ENCODE measurements at regions not wholly inside any gene's neighbourhood (a gene's known extent, or its start where the extent isn't known, plus 50 kb on each side); places are given as distances from the start of the nearest gene placed in this dataset.

GRCh38 chr6:144725736-144726522, 440.8 kb downstream of the UTRN start:
- H3K36me3 ChIP-seq: no peaks in the 10 kb centered on the region
- TF ChIP-seq, protein P1, sequence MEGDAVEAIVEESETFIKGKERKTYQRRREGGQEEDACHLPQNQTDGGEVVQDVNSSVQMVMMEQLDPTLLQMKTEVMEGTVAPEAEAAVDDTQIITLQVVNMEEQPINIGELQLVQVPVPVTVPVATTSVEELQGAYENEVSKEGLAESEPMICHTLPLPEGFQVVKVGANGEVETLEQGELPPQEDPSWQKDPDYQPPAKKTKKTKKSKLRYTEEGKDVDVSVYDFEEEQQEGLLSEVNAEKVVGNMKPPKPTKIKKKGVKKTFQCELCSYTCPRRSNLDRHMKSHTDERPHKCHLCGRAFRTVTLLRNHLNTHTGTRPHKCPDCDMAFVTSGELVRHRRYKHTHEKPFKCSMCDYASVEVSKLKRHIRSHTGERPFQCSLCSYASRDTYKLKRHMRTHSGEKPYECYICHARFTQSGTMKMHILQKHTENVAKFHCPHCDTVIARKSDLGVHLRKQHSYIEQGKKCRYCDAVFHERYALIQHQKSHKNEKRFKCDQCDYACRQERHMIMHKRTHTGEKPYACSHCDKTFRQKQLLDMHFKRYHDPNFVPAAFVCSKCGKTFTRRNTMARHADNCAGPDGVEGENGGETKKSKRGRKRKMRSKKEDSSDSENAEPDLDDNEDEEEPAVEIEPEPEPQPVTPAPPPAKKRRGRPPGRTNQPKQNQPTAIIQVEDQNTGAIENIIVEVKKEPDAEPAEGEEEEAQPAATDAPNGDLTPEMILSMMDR (IDR thresholded peaks at IDR 0.05; ENCODE audit: low read depth, low read length): no peak
- DNase-seq: no peak
- H3K4me3 ChIP-seq (ENCODE audit: low read depth, low read length): no peak overlapping the region
- no peaks in the 10 kb centered on the region for H3K27me3 ChIP-seq (ENCODE audit: insufficient read depth, low read depth, severe bottlenecking)
- H3K9me3 ChIP-seq (ENCODE audit: severe bottlenecking): no peaks in the 10 kb centered on the region
- no peak overlapping the region for H3K27ac ChIP-seq

- Histone ChIP-seq H3K27ac (no peak overlapping the region), H3K4me3 (ENCODE audit: low read depth, low read length) (no peak overlapping the region), H3K36me3 (no peaks in the 10 kb centered on the region), H3K27me3 (ENCODE audit: insufficient read depth, low read depth, severe bottlenecking) (no peaks in the 10 kb centered on the region), H3K9me3 (ENCODE audit: severe bottlenecking) (no peaks in the 10 kb centered on the region)
- TF ChIP-seq, protein P1 (IDR thresholded peaks at IDR 0.05; ENCODE audit: low read depth, low read length): no peak
- no peak for DNase-seq
Observed at GRCh38 chr6:144728804-144729203, 443.7 kb downstream of the UTRN start.

GRCh38 chr6:144729502-144729901, 444.4 kb downstream of the UTRN start:
- no peak for DNase-seq
- Histone ChIP-seq H3K27ac (no peak overlapping the region), H3K9me3 (ENCODE audit: severe bottlenecking) (no peaks in the 10 kb centered on the region), H3K36me3 (no peaks in the 10 kb centered on the region), H3K27me3 (ENCODE audit: insufficient read depth, low read depth, severe bottlenecking) (no peaks in the 10 kb centered on the region), H3K4me3 (ENCODE audit: low read depth, low read length) (no peak overlapping the region)
- TF ChIP-seq, protein P1 (IDR thresholded peaks at IDR 0.05; ENCODE audit: low read depth, low read length): no peak

DNA sequence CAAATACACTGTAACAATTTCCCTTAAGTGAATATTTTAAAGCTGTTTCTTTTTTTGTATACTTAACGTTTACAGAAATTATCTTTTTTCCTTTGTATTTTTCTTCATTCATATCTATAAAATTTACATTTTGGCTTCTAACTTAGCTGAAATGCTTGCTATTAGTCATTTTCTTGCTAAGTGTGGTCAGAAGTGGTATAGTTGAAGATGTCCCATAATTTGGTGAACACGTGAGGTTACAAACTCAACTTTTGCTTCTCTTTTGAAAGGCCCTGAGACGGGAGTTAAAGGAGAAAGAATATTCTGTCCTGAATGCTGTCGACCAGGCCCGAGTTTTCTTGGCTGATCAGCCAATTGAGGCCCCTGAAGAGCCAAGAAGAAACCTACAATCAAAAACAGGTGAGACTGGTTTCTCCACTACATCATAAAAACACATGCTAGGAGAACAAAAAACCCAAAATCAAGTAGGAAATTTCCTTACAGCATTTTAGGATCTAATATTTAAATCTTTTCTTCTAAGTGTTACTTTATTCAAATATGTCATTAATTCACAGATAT, 445.0 kb downstream of the UTRN start:
- Histone ChIP-seq H3K4me3 (ENCODE audit: low read depth, low read length) (no peak overlapping the region), H3K36me3 (no peaks in the 10 kb centered on the region), H3K27ac (no peak overlapping the region), H3K27me3 (ENCODE audit: insufficient read depth, low read depth, severe bottlenecking) (no peaks in the 10 kb centered on the region), H3K9me3 (ENCODE audit: severe bottlenecking) (no peaks in the 10 kb centered on the region)
- TF ChIP-seq, protein P1 (IDR thresholded peaks at IDR 0.05; ENCODE audit: low read depth, low read length): no peak
- DNase-seq: no peak

GRCh38 chr6:144731229-144731628, 446.1 kb downstream of the UTRN start:
- no peaks in the 10 kb centered on the region for H3K36me3 ChIP-seq
- TF ChIP-seq, protein P1 (IDR thresholded peaks at IDR 0.05; ENCODE audit: low read depth, low read length): no peak
- DNase-seq: no peak
- no peaks in the 10 kb centered on the region for H3K9me3 ChIP-seq (ENCODE audit: severe bottlenecking)
- H3K27me3 ChIP-seq (ENCODE audit: insufficient read depth, low read depth, severe bottlenecking): no peaks in the 10 kb centered on the region
- H3K4me3 ChIP-seq (ENCODE audit: low read depth, low read length): no peak overlapping the region
- H3K27ac ChIP-seq: no peak overlapping the region

Data from WERI-Rb-1 (cell line).